Gastrocnemius medialis (tissue), 4 donors: ENCODE measurements at regions not wholly inside any gene's neighbourhood (a gene's known extent, or its start where the extent isn't known, plus 50 kb on each side); places are given as distances from the start of the nearest gene placed in this dataset.

ENCODE experiments used
- POLR2A ChIP-seq, 2 donors: fragments of 450-650 bp; IDR thresholded peaks; one replicate each; pipeline ENCODE4 v1.6.1; 2017; ENCODE audit warnings: antibody characterized with exemption in 2 of 2, mild to moderate bottlenecking in 2 of 2, moderate library complexity in 2 of 2
- TF ChIP-seq, protein P1 (sequence below), 5 experiments: fragments of 450-650 bp in 3 of 5; fragments of 200-600 bp in 2 of 5; sonication (generic) in 2 of 5; IDR thresholded peaks in 4 of 5; conservative IDR thresholded peaks in 1 of 5; 1 replicate in 4 of 5; 2 replicates in 1 of 5; pipeline ENCODE4 v1.5.1; 2016 to 2019; ENCODE audit warnings: antibody characterized with exemption in 5 of 5, mild to moderate bottlenecking in 3 of 5, moderate library complexity in 3 of 5

GRCh38 chr17:70769956-70770355 is 600.6 kb downstream of the KCNJ2 start:
- TF ChIP-seq, protein P1, sequence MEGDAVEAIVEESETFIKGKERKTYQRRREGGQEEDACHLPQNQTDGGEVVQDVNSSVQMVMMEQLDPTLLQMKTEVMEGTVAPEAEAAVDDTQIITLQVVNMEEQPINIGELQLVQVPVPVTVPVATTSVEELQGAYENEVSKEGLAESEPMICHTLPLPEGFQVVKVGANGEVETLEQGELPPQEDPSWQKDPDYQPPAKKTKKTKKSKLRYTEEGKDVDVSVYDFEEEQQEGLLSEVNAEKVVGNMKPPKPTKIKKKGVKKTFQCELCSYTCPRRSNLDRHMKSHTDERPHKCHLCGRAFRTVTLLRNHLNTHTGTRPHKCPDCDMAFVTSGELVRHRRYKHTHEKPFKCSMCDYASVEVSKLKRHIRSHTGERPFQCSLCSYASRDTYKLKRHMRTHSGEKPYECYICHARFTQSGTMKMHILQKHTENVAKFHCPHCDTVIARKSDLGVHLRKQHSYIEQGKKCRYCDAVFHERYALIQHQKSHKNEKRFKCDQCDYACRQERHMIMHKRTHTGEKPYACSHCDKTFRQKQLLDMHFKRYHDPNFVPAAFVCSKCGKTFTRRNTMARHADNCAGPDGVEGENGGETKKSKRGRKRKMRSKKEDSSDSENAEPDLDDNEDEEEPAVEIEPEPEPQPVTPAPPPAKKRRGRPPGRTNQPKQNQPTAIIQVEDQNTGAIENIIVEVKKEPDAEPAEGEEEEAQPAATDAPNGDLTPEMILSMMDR (IDR thresholded peaks at IDR 0.05 in 4 of 5, conservative IDR thresholded peaks at IDR 0.05 in 1 of 5) = no peak
- TF ChIP-seq POLR2A (IDR thresholded peaks at IDR 0.05) = no peak
